Ovary (tissue), 7 donors: ENCODE measurements at regions not wholly inside any gene's neighbourhood (a gene's known extent, or its start where the extent isn't known, plus 50 kb on each side); places are given as distances from the start of the nearest gene placed in this dataset.

ENCODE experiments used
- DNase-seq, 5 donors: peaks; one replicate each; pipeline ENCODE4 v3.0.0-alpha.2; 2019 to 2020
- H3K27ac ChIP-seq, 2 donors: fragments of 200-600 bp; one replicate each; pipeline versions ENCODE4 v1.5.1 to v1.8.0; 2019 to 2022
- H3K27me3 ChIP-seq: fragments of 200-600 bp; one replicate; pipeline ENCODE4 v1.8.0; 2022
- H3K36me3 ChIP-seq: fragments of 200-600 bp; sonication (generic); one replicate; pipeline ENCODE4 v1.5.1; 2019
- H3K4me1 ChIP-seq: one replicate; pipeline ENCODE4 v1.8.1; 2013; ENCODE audit warnings: mild to moderate bottlenecking, moderate library complexity; ENCODE audit not compliant: insufficient read depth
- H3K4me3 ChIP-seq: fragments of 200-600 bp; sonication (generic); one replicate; pipeline ENCODE4 v1.5.1; 2017
- H3K9me3 ChIP-seq, 2 donors: fragments of 200-600 bp in 1 of 2; sonication (generic) in 1 of 2; one replicate each; pipeline versions ENCODE4 v1.5.1 to v1.8.1; 2013 to 2019; ENCODE audit warnings: mild to moderate bottlenecking in 1 of 2, moderate library complexity in 1 of 2
- EP300 ChIP-seq: sonication (generic); formaldehyde crosslinking; IDR thresholded peaks from one replicate; pipeline ENCODE4 v1.6.1; 2017; ENCODE audit warnings: antibody characterized with exemption
- POLR2A ChIP-seq: fragments of 450-650 bp; IDR thresholded peaks from one replicate; pipeline ENCODE4 v1.6.1; 2017; ENCODE audit warnings: antibody characterized with exemption, mild to moderate bottlenecking, moderate library complexity
- WGBS, 3 donors: extraction: QIAGEN DNeasy Blood & Tissue Kit in 1 of 3; methylation state at CpG; one replicate each; pipeline versions ENCODE4 v1.1.5 to v1.1.7; 2013 to 2017; 5-methylcytosine and 5-hydroxymethylcytosine counted together
- intact Hi-C, 4 donors: fragments of 100-400 bp; cut with DNase I; formaldehyde crosslinking; loops; one replicate each; pipeline versions ENCODE4 v1.11.0 to v1.15.1; 2022 to 2023
- TF ChIP-seq, protein P1 (sequence below), 3 donors: fragments of 450-650 bp in 2 of 3; fragments of 200-600 bp in 1 of 3; IDR thresholded peaks; one replicate each; pipeline versions ENCODE4 v1.5.1 to v1.8.0; 2016 to 2022; ENCODE audit warnings: antibody characterized with exemption in 3 of 3, mild to moderate bottlenecking in 1 of 3
- donor health status: DM: no; HTN: no; CAD: no; lungs with moderate emphysema.
- donor health status: DM: no; HTN: no; CAD: no.
- donor health status: Bipolar disorder and iron deficiency.
- donor health status: DM: no; HTN: no; CAD: no.
- donor health status: DM: yes; HTN: yes; CAD: no.

DNA sequence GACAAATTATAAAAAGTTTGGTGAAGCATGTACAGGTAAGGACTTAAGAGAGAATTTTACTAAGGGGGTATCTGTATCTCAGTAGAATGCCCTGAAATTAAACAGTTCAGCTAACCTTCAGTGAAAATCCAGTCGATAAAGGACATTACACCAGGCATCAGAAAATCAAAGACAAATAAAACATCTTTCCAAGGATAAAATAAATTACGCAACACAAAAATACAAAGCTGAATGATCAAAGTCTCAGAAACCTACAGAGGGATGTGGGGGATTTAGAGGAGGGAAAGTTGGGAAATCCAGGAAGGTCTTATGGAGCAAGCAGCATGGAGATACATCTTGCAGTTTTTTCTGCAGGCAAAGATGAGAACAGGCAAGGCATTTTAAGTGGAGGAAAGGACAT is 384.1 kb downstream of the TNS1 start:
- Histone ChIP-seq H3K4me3 (no peak overlapping the region), H3K27ac (no peak overlapping the region), H3K27me3 (no peaks in the 10 kb centered on the region), H3K9me3 (no peaks in the 10 kb centered on the region), H3K4me1 (peaks cover 11% of the 10 kb centered on the region), H3K36me3 (no peaks in the 10 kb centered on the region)
- intact Hi-C loops = no loop called here
- WGBS, 3 donors = 91 to 97% (median 94%) methylated on average over 2 of the region's 2 CpGs
- no peak for DNase-seq
- TF ChIP-seq, protein P1, sequence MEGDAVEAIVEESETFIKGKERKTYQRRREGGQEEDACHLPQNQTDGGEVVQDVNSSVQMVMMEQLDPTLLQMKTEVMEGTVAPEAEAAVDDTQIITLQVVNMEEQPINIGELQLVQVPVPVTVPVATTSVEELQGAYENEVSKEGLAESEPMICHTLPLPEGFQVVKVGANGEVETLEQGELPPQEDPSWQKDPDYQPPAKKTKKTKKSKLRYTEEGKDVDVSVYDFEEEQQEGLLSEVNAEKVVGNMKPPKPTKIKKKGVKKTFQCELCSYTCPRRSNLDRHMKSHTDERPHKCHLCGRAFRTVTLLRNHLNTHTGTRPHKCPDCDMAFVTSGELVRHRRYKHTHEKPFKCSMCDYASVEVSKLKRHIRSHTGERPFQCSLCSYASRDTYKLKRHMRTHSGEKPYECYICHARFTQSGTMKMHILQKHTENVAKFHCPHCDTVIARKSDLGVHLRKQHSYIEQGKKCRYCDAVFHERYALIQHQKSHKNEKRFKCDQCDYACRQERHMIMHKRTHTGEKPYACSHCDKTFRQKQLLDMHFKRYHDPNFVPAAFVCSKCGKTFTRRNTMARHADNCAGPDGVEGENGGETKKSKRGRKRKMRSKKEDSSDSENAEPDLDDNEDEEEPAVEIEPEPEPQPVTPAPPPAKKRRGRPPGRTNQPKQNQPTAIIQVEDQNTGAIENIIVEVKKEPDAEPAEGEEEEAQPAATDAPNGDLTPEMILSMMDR (IDR thresholded peaks at IDR 0.05) = no peak
- no peak for TF ChIP-seq POLR2A
- TF ChIP-seq EP300 = no peak

DNA sequence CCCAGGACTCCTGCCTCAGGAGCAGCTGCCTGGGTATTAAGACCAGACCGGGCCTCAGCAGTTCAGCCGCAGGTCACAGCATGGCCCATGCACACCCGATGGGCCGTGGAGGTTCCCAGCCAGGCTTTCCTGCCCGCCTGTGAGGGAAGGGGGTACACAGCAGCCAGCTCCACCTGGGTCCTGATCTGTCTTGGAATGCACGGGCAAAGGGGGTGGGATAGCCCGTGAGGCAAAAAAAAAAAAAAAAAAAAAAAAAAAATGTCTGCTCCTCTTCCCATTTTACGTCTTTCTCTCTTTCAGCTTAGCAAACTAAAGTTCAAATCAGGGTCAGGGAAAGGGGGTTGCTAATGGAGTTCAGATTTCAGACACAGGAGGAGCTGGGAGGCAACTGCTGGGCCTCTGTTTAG is 385.2 kb downstream of the TNS1 start:
- Histone ChIP-seq H3K36me3 (no peaks in the 10 kb centered on the region), H3K4me1 (peaks cover 7% of the 10 kb centered on the region), H3K27me3 (no peaks in the 10 kb centered on the region), H3K27ac (no peak overlapping the region), H3K9me3 (no peaks in the 10 kb centered on the region), H3K4me3 (no peak overlapping the region)
- 63 to 73% (median 69%) methylated on average over 8 of the region's 8 CpGs for WGBS, 3 donors
- DNase-seq = no peak
- intact Hi-C loops = no loop called here
- TF ChIP-seq EP300 = no peak
- no peak for TF ChIP-seq POLR2A
- TF ChIP-seq, protein P1 (IDR thresholded peaks at IDR 0.05) = no peak

- Histone ChIP-seq H3K36me3 (no peaks in the 10 kb centered on the region), H3K4me1 (peaks cover 6% of the 10 kb centered on the region), H3K4me3 (no peak overlapping the region), H3K27me3 (no peaks in the 10 kb centered on the region), H3K27ac (no peak overlapping the region), H3K9me3 (no peaks in the 10 kb centered on the region)
- TF ChIP-seq EP300 (no peak), POLR2A (no peak)
- TF ChIP-seq, protein P1 (IDR thresholded peaks at IDR 0.05) = no peak
- intact Hi-C loops = no loop called here
- no peak for DNase-seq
- WGBS, 3 donors = 14 to 21% (median 14%) methylated on average over 4 of the region's 4 CpGs
Measured at GRCh38 chr2:217616936-217617335, 385.9 kb downstream of the TNS1 start.

DNA sequence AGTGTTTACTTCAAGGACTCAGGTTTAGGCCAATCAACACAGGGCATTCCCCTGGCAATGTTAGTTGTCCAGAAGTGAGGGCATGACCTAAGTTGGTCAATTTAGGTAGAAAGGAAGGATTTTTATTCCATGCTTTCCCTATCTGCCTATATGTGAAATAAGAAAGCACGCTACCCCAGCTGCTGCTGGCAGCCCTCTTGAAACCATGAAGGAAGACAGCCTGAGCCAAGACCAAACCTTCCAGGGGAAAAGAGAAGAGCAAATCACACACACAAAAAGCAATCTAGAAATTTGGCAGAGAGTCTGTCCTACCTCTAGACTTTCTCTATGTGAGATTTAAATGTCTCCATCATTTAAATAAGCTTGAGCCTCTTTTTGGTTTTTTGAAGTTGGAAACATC is 387.6 kb downstream of the TNS1 start:
- no peak overlapping the region for H3K27ac ChIP-seq
- H3K9me3 ChIP-seq = no peaks in the 10 kb centered on the region
- intact Hi-C loops = no loop called here
- no peak for DNase-seq
- no peaks in the 10 kb centered on the region for H3K36me3 ChIP-seq
- no peaks in the 10 kb centered on the region for H3K27me3 ChIP-seq
- no peak overlapping the region for H3K4me3 ChIP-seq
- WGBS, 3 donors = 93 to 100% (median 97%) methylated on average over 1 of the region's 1 CpG
- peaks cover 2% of the 10 kb centered on the region for H3K4me1 ChIP-seq
- TF ChIP-seq POLR2A (no peak), EP300 (no peak)
- TF ChIP-seq, protein P1 (IDR thresholded peaks at IDR 0.05) = no peak

DNA sequence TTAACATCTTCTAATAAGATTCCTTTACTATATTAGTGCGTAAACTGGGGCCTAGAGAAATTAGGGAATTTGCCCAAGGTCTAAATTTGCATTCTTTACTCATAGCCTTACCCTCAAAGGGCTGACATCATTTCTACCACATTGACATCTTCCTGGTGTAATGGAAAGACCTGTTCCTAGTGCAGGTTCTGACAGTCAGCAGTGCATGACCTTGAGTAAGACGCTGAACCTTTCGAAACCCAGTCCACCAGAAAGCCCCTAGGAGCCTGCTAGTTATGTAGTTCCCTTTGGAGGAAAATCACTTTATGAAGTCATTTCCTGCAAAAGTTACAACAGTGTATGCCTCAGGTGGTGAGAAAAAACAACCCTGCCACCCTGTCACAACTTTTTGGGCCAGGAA is 388.3 kb downstream of the TNS1 start:
- H3K27ac ChIP-seq = no peak overlapping the region
- H3K4me3 ChIP-seq = no peak overlapping the region
- intact Hi-C loops = no loop called here
- 90 to 98% (median 92%) methylated on average over 3 of the region's 3 CpGs for WGBS, 3 donors
- DNase-seq = no peak
- peaks cover 2% of the 10 kb centered on the region for H3K4me1 ChIP-seq
- no peaks in the 10 kb centered on the region for H3K9me3 ChIP-seq
- H3K36me3 ChIP-seq = no peaks in the 10 kb centered on the region
- TF ChIP-seq, protein P1 (IDR thresholded peaks at IDR 0.05) = no peak
- TF ChIP-seq EP300 = no peak
- TF ChIP-seq POLR2A = no peak
- H3K27me3 ChIP-seq = no peaks in the 10 kb centered on the region
